ENCODE measurements at regions not wholly inside any gene's neighbourhood (a gene's known extent, or its start where the extent isn't known, plus 50 kb on each side); places are given as distances from the start of the nearest gene placed in this dataset.

DNA sequence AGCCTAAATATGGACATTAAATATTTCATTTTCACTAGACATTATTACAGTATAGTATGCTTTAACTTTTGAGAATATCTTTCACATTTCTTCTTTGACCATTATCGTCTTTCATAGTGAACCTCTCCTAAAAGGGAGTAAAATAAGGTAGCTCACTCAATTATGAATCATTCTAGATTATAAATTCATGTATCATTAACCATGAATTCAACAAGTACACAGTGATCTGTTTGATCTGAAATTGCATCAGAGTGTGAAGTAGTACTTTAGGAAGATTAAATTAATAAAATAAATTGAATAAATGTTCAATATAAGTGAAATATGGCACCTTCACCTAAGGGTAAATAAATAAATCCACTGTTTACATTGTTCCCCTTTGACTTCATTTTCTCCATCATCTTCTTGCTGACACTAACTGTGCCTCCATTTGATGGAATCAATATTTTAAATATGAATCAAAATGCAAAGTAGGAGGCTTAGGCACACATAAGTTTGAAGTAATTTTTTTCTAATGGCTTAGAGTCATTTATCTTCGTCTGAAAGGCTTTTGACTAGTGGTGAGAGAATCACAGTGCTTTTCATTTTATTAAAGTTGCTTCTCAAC, 174.1 kb upstream of the MDFIC2 start:
- Histone ChIP-seq H3K4me1 (ENCODE audit: insufficient read depth, low read length, severe bottlenecking) (no peaks in the 10 kb centered on the region), H3F3A (ENCODE audit: insufficient read depth, low read length) (no peaks in the 10 kb centered on the region), H3K4me2 (ENCODE audit: low read length) (no peak overlapping the region), H4K20me1 (ENCODE audit: insufficient read depth, low read length) (no peaks in the 10 kb centered on the region), H3K9me2 (ENCODE audit: low read depth, low read length) (no peaks in the 10 kb centered on the region), H3K9ac (ENCODE audit: low read length) (no peak overlapping the region), H3K27me3 (ENCODE audit: insufficient read depth, low read length) (no peaks in the 10 kb centered on the region), H3K36me3 (ENCODE audit: insufficient read depth, low read length) (no peaks in the 10 kb centered on the region), H3K9me3 (ENCODE audit: low read length) (no peaks in the 10 kb centered on the region), H3K79me2 (ENCODE audit: insufficient read depth, low read length) (no peaks in the 10 kb centered on the region), H2AFZ (ENCODE audit: low read length) (no peak overlapping the region), H3K27ac (ENCODE audit: low read depth, low read length, poor library complexity, severe bottlenecking) (no peak overlapping the region), H3K4me3 (ENCODE audit: low read depth, low read length, poor library complexity, severe bottlenecking) (no peak overlapping the region)
- no peak for TF ChIP-seq EZH2 (IDR thresholded peaks at IDR 0.05; ENCODE audit: borderline replicate concordance, low read length)
- TF ChIP-seq, protein P1, sequence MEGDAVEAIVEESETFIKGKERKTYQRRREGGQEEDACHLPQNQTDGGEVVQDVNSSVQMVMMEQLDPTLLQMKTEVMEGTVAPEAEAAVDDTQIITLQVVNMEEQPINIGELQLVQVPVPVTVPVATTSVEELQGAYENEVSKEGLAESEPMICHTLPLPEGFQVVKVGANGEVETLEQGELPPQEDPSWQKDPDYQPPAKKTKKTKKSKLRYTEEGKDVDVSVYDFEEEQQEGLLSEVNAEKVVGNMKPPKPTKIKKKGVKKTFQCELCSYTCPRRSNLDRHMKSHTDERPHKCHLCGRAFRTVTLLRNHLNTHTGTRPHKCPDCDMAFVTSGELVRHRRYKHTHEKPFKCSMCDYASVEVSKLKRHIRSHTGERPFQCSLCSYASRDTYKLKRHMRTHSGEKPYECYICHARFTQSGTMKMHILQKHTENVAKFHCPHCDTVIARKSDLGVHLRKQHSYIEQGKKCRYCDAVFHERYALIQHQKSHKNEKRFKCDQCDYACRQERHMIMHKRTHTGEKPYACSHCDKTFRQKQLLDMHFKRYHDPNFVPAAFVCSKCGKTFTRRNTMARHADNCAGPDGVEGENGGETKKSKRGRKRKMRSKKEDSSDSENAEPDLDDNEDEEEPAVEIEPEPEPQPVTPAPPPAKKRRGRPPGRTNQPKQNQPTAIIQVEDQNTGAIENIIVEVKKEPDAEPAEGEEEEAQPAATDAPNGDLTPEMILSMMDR (IDR thresholded peaks at IDR 0.05; ENCODE audit: low read length) = no peak

DNA sequence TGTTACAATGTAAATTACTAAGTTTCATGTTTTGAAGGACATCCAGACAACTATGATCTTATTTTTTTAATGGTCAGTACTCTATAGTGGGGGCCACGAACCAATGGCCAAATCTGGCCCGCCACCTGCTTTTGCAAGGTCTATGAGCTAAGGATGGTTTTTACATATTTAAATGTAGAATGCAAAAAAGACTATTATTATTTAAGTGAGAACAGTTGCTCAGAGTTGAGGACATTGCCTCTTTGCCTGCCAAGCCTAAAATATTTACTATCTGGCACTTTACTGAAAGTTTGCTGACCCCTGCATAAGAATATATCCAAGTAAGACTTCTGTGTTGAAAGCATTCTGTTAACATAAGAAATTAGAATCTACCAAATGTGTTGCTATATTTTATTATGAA, 163.7 kb upstream of the MDFIC2 start:
- Histone ChIP-seq H3K27me3 (ENCODE audit: insufficient read depth, low read length) (no peaks in the 10 kb centered on the region), H3K9ac (ENCODE audit: low read length) (no peak overlapping the region), H3K9me3 (ENCODE audit: low read length) (no peaks in the 10 kb centered on the region), H3K4me2 (ENCODE audit: low read length) (no peak overlapping the region), H3K4me3 (ENCODE audit: low read depth, low read length, poor library complexity, severe bottlenecking) (no peak overlapping the region), H3K27ac (ENCODE audit: low read depth, low read length, poor library complexity, severe bottlenecking) (no peak overlapping the region), H4K20me1 (ENCODE audit: insufficient read depth, low read length) (no peaks in the 10 kb centered on the region), H3K79me2 (ENCODE audit: insufficient read depth, low read length) (no peaks in the 10 kb centered on the region), H3K36me3 (ENCODE audit: insufficient read depth, low read length) (no peaks in the 10 kb centered on the region), H3F3A (ENCODE audit: insufficient read depth, low read length) (no peaks in the 10 kb centered on the region), H3K4me1 (ENCODE audit: insufficient read depth, low read length, severe bottlenecking) (no peaks in the 10 kb centered on the region), H3K9me2 (ENCODE audit: low read depth, low read length) (no peaks in the 10 kb centered on the region), H2AFZ (ENCODE audit: low read length) (no peak overlapping the region)
- TF ChIP-seq, protein P1 (IDR thresholded peaks at IDR 0.05; ENCODE audit: low read length) = no peak
- TF ChIP-seq EZH2 (IDR thresholded peaks at IDR 0.05; ENCODE audit: borderline replicate concordance, low read length) = no peak

DNA sequence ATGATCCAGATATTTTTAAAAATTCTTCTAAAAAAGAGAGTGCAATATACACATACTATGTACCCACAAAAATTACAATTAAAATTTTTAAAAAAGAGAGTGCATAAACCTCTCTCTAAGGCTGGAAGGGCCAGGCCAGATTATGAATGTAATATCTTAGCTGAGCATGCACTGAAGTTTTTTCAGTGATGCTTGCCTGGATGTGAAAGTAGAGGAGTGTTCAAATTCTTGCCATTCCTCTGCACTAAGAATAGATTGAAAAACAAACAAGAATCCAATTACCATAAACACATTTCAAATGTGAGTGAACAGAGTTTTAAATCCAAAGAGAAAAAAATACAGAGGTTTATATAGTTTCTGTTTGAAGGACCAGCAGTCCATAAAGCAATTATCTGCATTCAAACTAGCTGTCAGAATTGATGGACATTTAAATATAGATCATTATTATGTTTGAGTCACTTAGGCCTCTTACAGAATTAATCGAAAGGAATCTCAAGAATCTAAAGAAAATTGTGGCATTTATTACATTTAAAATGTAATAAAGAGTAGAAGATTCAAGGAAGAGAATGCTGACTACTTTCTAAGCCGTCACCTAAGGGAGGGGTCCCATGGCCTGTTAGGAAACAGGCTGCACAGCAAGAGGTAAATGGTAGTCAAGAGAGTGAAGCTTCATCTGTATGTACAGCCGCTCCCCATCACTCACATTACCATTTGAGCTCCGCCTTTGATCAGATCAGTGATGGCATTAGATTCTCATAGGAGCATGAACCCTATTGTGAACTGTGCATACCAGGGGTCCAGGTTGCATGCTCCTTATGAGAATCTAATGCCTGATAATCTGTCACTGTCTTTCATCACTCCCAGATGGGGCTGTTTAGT, 159.3 kb upstream of the MDFIC2 start:
- Histone ChIP-seq H3K9me2 (ENCODE audit: low read depth, low read length) (no peaks in the 10 kb centered on the region), H3K79me2 (ENCODE audit: insufficient read depth, low read length) (no peaks in the 10 kb centered on the region), H3K4me2 (ENCODE audit: low read length) (no peak overlapping the region), H3K27ac (ENCODE audit: low read depth, low read length, poor library complexity, severe bottlenecking) (no peak overlapping the region), H3F3A (ENCODE audit: insufficient read depth, low read length) (no peaks in the 10 kb centered on the region), H3K4me3 (ENCODE audit: low read depth, low read length, poor library complexity, severe bottlenecking) (no peak overlapping the region), H3K27me3 (ENCODE audit: insufficient read depth, low read length) (no peaks in the 10 kb centered on the region), H3K9me3 (ENCODE audit: low read length) (no peaks in the 10 kb centered on the region), H4K20me1 (ENCODE audit: insufficient read depth, low read length) (no peaks in the 10 kb centered on the region), H3K36me3 (ENCODE audit: insufficient read depth, low read length) (no peaks in the 10 kb centered on the region), H3K9ac (ENCODE audit: low read length) (no peak overlapping the region), H2AFZ (ENCODE audit: low read length) (no peak overlapping the region), H3K4me1 (ENCODE audit: insufficient read depth, low read length, severe bottlenecking) (no peaks in the 10 kb centered on the region)
- TF ChIP-seq, protein P1 (IDR thresholded peaks at IDR 0.05; ENCODE audit: low read length) = no peak
- no peak for TF ChIP-seq EZH2 (IDR thresholded peaks at IDR 0.05; ENCODE audit: borderline replicate concordance, low read length)

Data from OCI-LY1 (cell line).